Neural progenitor cell (in vitro differentiated cells): ENCODE measurements at regions not wholly inside any gene's neighbourhood (a gene's known extent, or its start where the extent isn't known, plus 50 kb on each side); places are given as distances from the start of the nearest gene placed in this dataset.

Experiments used
- DNase-seq: peaks from one replicate; pipeline ENCODE4 v3.0.0-alpha.2; 2016; ENCODE audit warnings: low spot score
- H2AFZ ChIP-seq: fragments of 200-600 bp; sonication (generic); replicated peaks from 2 replicates; pipeline ENCODE4 v1.6.1; 2016; ENCODE audit warnings: antibody characterized with exemption
- H3F3A ChIP-seq: fragments of 200-600 bp; sonication (generic); 2 replicates; pipeline ENCODE4 v1.6.1; 2016; ENCODE audit warnings: antibody characterized with exemption, low read depth
- H3K27ac ChIP-seq: fragments of 200-600 bp; sonication (generic); 2 replicates; pipeline ENCODE4 v1.5.1; 2016; ENCODE audit warnings: mild to moderate bottlenecking
- H3K27me3 ChIP-seq: fragments of 200-600 bp; sonication (generic); 2 replicates; pipeline ENCODE4 v1.6.1; 2016; ENCODE audit warnings: mild to moderate bottlenecking, moderate library complexity
- H3K36me3 ChIP-seq: fragments of 200-600 bp; sonication (generic); 2 replicates; pipeline ENCODE4 v1.5.1; 2016
- H3K4me1 ChIP-seq: fragments of 200-600 bp; sonication (generic); 2 replicates; pipeline ENCODE4 v1.6.1; 2016; ENCODE audit warnings: mixed run types
- H3K4me2 ChIP-seq: fragments of 200-600 bp; sonication (generic); 2 replicates; pipeline ENCODE4 v1.6.1; 2016
- H3K4me3 ChIP-seq: fragments of 200-600 bp; sonication (generic); 2 replicates; pipeline ENCODE4 v1.5.1; 2016
- H3K79me2 ChIP-seq: fragments of 200-600 bp; sonication (generic); 2 replicates; pipeline ENCODE4 v1.6.1; 2016; ENCODE audit warnings: low read depth
- H3K9ac ChIP-seq: fragments of 200-600 bp; sonication (generic); 2 replicates; pipeline ENCODE4 v1.6.1; 2016
- H3K9me3 ChIP-seq: fragments of 200-600 bp; sonication (generic); 2 replicates; pipeline ENCODE4 v1.5.1; 2016; ENCODE audit warnings: low read depth
- H4K20me1 ChIP-seq: fragments of 200-600 bp; sonication (generic); 2 replicates; pipeline ENCODE4 v1.6.1; 2016; ENCODE audit warnings: low read depth
- H3K27ac Mint-ChIP-seq: 3 replicates; pipeline ENCODE4 v1.8.0; 2021; ENCODE audit warnings: mixed read lengths
- H3K27me3 Mint-ChIP-seq: 2 replicates; pipeline ENCODE4 v1.8.0; 2022; ENCODE audit warnings: low read depth, mild to moderate bottlenecking, inconsistent platforms, moderate library complexity, mixed read lengths; ENCODE audit not compliant: insufficient read depth
- H3K36me3 Mint-ChIP-seq: 3 replicates; pipeline ENCODE4 v1.8.0; 2021; ENCODE audit warnings: mixed read lengths
- H3K4me1 Mint-ChIP-seq: 3 replicates; pipeline ENCODE4 v1.8.0; 2021; ENCODE audit warnings: mixed read lengths
- H3K4me3 Mint-ChIP-seq: 3 replicates; pipeline ENCODE4 v1.8.0; 2021; ENCODE audit warnings: mild to moderate bottlenecking, moderate library complexity, mixed read lengths
- H3K9me3 Mint-ChIP-seq: 3 replicates; pipeline ENCODE4 v1.8.0; 2020; ENCODE audit warnings: mixed read lengths
- EZH2 ChIP-seq: fragments of 200-600 bp; sonication (generic); IDR thresholded peaks from 2 replicates; pipeline ENCODE4 v1.6.1; 2017; ENCODE audit warnings: antibody characterized with exemption, mild to moderate bottlenecking, moderate library complexity
- EZH2phosphoT487 ChIP-seq: fragments of 200-600 bp; sonication (generic); IDR thresholded peaks from 2 replicates; pipeline ENCODE4 v1.6.1; 2017; ENCODE audit warnings: antibody characterized with exemption
- TF ChIP-seq, protein P1 (sequence below): fragments of 200-600 bp; sonication (generic); IDR thresholded peaks from 2 replicates; pipeline ENCODE4 v1.5.1; 2017; ENCODE audit warnings: antibody characterized with exemption, mild to moderate bottlenecking

DNA sequence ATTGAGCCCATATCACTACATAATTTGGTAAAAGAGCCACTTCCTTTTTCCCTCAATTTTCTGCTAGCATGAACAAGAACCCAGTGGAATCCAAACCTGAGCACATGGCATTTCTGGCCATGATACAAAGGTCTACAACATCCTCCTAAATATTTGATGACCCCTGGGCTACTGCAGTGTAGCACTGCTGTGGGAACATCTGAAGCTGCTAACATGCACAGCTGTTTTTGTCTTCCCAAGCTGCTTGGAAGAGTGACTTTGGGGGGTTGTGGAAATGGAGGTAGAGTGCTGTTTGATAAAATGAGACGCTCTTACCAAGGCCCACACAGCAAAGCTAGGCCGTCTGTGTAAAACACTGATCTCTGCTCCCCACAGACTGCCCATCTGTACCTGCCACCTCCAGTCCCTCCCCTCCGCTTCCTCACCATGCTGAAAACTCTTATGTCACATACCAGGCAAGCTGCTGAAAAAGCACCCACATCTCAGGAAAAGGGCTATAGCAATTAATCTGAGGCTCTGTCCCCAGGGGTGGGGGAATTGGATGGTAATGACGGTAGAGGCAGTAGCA lies 197.2 kb upstream of the HNRNPA3 start:
- H3K9ac ChIP-seq: no peak overlapping the region
- H3K79me2 ChIP-seq: no peaks in the 10 kb centered on the region
- H3K9me3 ChIP-seq: no peaks in the 10 kb centered on the region
- H3K4me2 ChIP-seq: no peak overlapping the region
- no peaks in the 10 kb centered on the region for H3K36me3 Mint-ChIP-seq
- H3K4me3 ChIP-seq: no peak overlapping the region
- no peaks in the 10 kb centered on the region for H3K36me3 ChIP-seq
- no peaks in the 10 kb centered on the region for H4K20me1 ChIP-seq
- peak overlapping the region; percentile 19 for H2AFZ ChIP-seq
- peaks cover 6% of the 10 kb centered on the region for H3K4me1 Mint-ChIP-seq
- no peak for DNase-seq
- H3K9me3 Mint-ChIP-seq: no peaks in the 10 kb centered on the region
- H3K27me3 Mint-ChIP-seq: peaks cover 2% of the 10 kb centered on the region
- no peaks in the 10 kb centered on the region for H3K4me1 ChIP-seq
- TF ChIP-seq, protein P1, sequence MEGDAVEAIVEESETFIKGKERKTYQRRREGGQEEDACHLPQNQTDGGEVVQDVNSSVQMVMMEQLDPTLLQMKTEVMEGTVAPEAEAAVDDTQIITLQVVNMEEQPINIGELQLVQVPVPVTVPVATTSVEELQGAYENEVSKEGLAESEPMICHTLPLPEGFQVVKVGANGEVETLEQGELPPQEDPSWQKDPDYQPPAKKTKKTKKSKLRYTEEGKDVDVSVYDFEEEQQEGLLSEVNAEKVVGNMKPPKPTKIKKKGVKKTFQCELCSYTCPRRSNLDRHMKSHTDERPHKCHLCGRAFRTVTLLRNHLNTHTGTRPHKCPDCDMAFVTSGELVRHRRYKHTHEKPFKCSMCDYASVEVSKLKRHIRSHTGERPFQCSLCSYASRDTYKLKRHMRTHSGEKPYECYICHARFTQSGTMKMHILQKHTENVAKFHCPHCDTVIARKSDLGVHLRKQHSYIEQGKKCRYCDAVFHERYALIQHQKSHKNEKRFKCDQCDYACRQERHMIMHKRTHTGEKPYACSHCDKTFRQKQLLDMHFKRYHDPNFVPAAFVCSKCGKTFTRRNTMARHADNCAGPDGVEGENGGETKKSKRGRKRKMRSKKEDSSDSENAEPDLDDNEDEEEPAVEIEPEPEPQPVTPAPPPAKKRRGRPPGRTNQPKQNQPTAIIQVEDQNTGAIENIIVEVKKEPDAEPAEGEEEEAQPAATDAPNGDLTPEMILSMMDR: no peak
- TF ChIP-seq EZH2phosphoT487 (no peak), EZH2 (no peak)
- no peak overlapping the region for H3K27ac Mint-ChIP-seq
- H3K27me3 ChIP-seq: no peaks in the 10 kb centered on the region
- no peak overlapping the region for H3K27ac ChIP-seq
- H3K4me3 Mint-ChIP-seq: no peak overlapping the region
- no peaks in the 10 kb centered on the region for H3F3A ChIP-seq

DNA sequence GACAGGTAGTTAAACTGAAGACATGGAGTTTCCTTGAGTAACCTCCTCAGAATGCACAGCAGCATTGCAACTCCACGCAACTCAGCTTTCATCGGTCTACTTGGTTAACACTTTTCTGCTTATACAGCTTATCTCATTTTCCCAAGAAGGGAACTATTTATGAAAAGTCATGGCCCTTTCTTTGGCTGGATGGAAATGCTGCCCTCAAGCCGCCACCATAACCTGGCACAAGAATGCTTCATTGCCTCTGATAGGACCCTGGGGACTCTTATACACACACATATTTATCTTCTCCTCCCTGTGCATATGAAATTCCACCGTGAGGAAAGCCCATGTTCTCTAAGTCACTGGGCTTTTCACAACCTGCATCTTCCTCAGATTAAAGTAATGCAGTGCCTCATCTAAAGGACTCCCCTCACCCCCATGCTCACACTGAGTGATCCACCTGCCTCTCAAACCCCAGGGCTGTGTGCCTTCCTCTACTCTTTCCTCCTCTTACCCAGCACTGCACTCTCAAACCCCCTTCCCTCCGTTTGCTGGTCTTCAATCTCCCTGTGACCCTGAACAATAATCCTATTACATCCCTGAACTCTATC lies 192.0 kb upstream of the HNRNPA3 start:
- Mint-ChIP-seq H3K4me3 (no peak overlapping the region), H3K27ac (no peak overlapping the region), H3K4me1 (peaks cover 27% of the 10 kb centered on the region), H3K36me3 (no peaks in the 10 kb centered on the region), H3K9me3 (no peaks in the 10 kb centered on the region), H3K27me3 (peaks cover 2% of the 10 kb centered on the region)
- Histone ChIP-seq H3K4me3 (no peak overlapping the region), H3K79me2 (no peaks in the 10 kb centered on the region), H3K27me3 (no peaks in the 10 kb centered on the region), H2AFZ (no peak overlapping the region), H3K9me3 (no peaks in the 10 kb centered on the region), H3K36me3 (no peaks in the 10 kb centered on the region), H4K20me1 (no peaks in the 10 kb centered on the region), H3K9ac (no peak overlapping the region), H3K4me2 (no peak overlapping the region), H3F3A (no peaks in the 10 kb centered on the region), H3K27ac (no peak overlapping the region), H3K4me1 (no peaks in the 10 kb centered on the region)
- TF ChIP-seq, protein P1: no peak
- no peak for TF ChIP-seq EZH2
- TF ChIP-seq EZH2phosphoT487: no peak
- DNase-seq: no peak

DNA sequence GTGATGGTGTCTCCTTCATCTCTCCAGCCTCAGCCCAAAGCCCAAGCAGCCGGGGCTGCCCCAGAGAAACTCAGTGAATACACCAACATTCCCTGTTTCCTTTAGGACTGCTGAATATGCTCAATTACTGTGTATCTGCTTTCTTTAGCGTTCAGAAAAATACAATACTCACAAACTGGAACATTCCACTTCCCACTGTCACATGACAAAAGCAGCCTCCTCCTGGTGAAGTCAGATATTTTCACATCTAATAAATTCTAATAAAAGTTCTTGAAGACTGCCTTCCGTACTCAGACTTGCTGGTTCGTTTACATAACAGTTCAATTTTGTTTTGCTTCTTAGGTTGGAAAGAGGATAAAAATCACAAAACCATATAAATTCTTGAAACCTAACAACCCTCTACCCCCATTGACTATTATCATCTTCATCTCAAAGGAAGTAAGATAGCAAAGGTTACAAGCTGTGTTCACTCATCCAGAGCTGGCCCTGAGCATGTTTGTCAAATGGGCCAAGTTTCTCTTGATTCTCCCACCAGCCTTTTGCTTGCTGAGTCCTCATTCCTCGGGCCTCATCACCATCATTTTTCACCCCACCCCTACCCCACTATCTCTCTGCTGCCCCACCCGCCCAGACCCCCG lies 190.8 kb upstream of the HNRNPA3 start:
- no peaks in the 10 kb centered on the region for H3K79me2 ChIP-seq
- H3K27ac ChIP-seq: no peak overlapping the region
- H3K36me3 Mint-ChIP-seq: no peaks in the 10 kb centered on the region
- H3K27me3 Mint-ChIP-seq: no peaks in the 10 kb centered on the region
- H3K4me2 ChIP-seq: no peak overlapping the region
- H2AFZ ChIP-seq: no peak overlapping the region
- no peaks in the 10 kb centered on the region for H3K27me3 ChIP-seq
- TF ChIP-seq EZH2 (no peak), EZH2phosphoT487 (no peak)
- TF ChIP-seq, protein P1: no peak
- no peak for DNase-seq
- no peaks in the 10 kb centered on the region for H4K20me1 ChIP-seq
- peak overlapping the region; percentile 58 for H3K27ac Mint-ChIP-seq
- no peaks in the 10 kb centered on the region for H3K9me3 ChIP-seq
- H3K36me3 ChIP-seq: no peaks in the 10 kb centered on the region
- no peaks in the 10 kb centered on the region for H3K4me1 ChIP-seq
- no peak overlapping the region for H3K9ac ChIP-seq
- peaks cover 26% of the 10 kb centered on the region for H3K4me1 Mint-ChIP-seq
- no peaks in the 10 kb centered on the region for H3F3A ChIP-seq
- H3K9me3 Mint-ChIP-seq: no peaks in the 10 kb centered on the region
- H3K4me3 ChIP-seq: no peak overlapping the region
- H3K4me3 Mint-ChIP-seq: no peak overlapping the region
